SK-N-SH (cell line): ENCODE measurements at regions not wholly inside any gene's neighbourhood (a gene's known extent, or its start where the extent isn't known, plus 50 kb on each side); places are given as distances from the start of the nearest gene placed in this dataset.

ENCODE experiments used
- CTCF ChIA-PET: fragments of 300-600, 350-600 bp; formaldehyde crosslinking; extraction: SDS; loops from one replicate; lab custom pipeline; 2021; lab: Yijun Ruan, JAX
- POLR2A ChIA-PET: fragments of 350-600 bp; sonication (Branson Sonifier 250); formaldehyde crosslinking; extraction: SDS; loops from one replicate; lab custom pipeline; 2020; ENCODE audit warnings: antibody characterized with exemption, inconsistent platforms; lab: Yijun Ruan, JAX
- DNase-seq: peaks from one replicate; pipeline ENCODE4 v3.0.0; 2012
- H2AFZ ChIP-seq: fragments of 200-600 bp; sonication (generic); 2 replicates; pipeline ENCODE4 v1.8.1; 2016; ENCODE audit warnings: antibody characterized with exemption, mild to moderate bottlenecking, low read depth
- H3F3A ChIP-seq: fragments of 200-600 bp; sonication (generic); replicated peaks from 2 replicates; pipeline ENCODE3; 2016; ENCODE audit warnings: antibody characterized with exemption, mild to moderate bottlenecking; ENCODE audit not compliant: insufficient read depth
- H3K27ac ChIP-seq, 2 experiments: fragments of 200-500 bp in 1 of 2; fragments of 200-600 bp in 1 of 2; sonication (Bioruptor generic) in 1 of 2; sonication (generic), shearing (Covaris generic) in 1 of 2; 2 replicates each; pipeline versions ENCODE4 v1.5.1 to v1.6.1; 2014 to 2016; ENCODE audit warnings: low read depth in 2 of 2, inconsistent platforms in 1 of 2, low read length in 1 of 2, mild to moderate bottlenecking in 1 of 2, mixed read lengths in 1 of 2
- H3K27me3 ChIP-seq: fragments of 200-600 bp; sonication (generic), shearing (Covaris generic); 2 replicates; pipeline ENCODE4 v1.6.1; 2016; ENCODE audit warnings: mixed run types; ENCODE audit not compliant: insufficient read depth
- H3K36me3 ChIP-seq, 2 experiments: fragments of 200-500 bp in 1 of 2; fragments of 200-600 bp in 1 of 2; sonication (Bioruptor generic) in 1 of 2; sonication (generic) in 1 of 2; replicated peaks in 1 of 2; 2 replicates each; pipeline versions ENCODE3 to v1.5.1; 2014 to 2016; ENCODE audit warnings: low read length in 1 of 2, mild to moderate bottlenecking in 1 of 2; ENCODE audit not compliant: insufficient read depth in 2 of 2, control insufficient read depth in 1 of 2
- H3K4me1 ChIP-seq, 2 experiments: fragments of 200-500 bp in 1 of 2; fragments of 200-600 bp in 1 of 2; sonication (Bioruptor generic) in 1 of 2; sonication (generic), shearing (Covaris generic) in 1 of 2; 2 replicates each; pipeline versions ENCODE4 v1.5.1 to v1.6.1; 2014 to 2016; ENCODE audit warnings: low read depth in 1 of 2, low read length in 1 of 2, mixed run types in 1 of 2; ENCODE audit not compliant: insufficient read depth in 2 of 2, control insufficient read depth in 1 of 2
- H3K4me2 ChIP-seq: fragments of 200-600 bp; sonication (generic), shearing (Covaris generic); 2 replicates; pipeline ENCODE4 v1.6.1; 2017; ENCODE audit warnings: mixed run types
- H3K4me3 ChIP-seq, 2 experiments: fragments of 200-500 bp in 1 of 2; fragments of 200-600 bp in 1 of 2; sonication (Bioruptor generic) in 1 of 2; sonication (generic), shearing (Covaris generic) in 1 of 2; 2 replicates each; pipeline versions ENCODE4 v1.5.1 to v1.8.1; 2014 to 2016; ENCODE audit warnings: low read depth in 2 of 2, inconsistent platforms in 1 of 2, low read length in 1 of 2, mild to moderate bottlenecking in 1 of 2, mixed read lengths in 1 of 2, moderate library complexity in 1 of 2
- H3K79me2 ChIP-seq: fragments of 200-600 bp; sonication (generic); 2 replicates; pipeline ENCODE4 v1.8.1; 2017; ENCODE audit warnings: mild to moderate bottlenecking; ENCODE audit not compliant: insufficient read depth
- H3K9ac ChIP-seq: fragments of 200-600 bp; sonication (generic); 2 replicates; pipeline ENCODE4 v1.6.1; 2017; ENCODE audit warnings: mixed run types
- H3K9me2 ChIP-seq: fragments of 200-600 bp; sonication (generic); 2 replicates; pipeline ENCODE4 v1.6.1; 2017; ENCODE audit warnings: mixed run types
- H3K9me3 ChIP-seq: fragments of 200-600 bp; sonication (generic); 2 replicates; pipeline ENCODE4 v1.6.1; 2017; ENCODE audit warnings: mixed run types, mild to moderate bottlenecking, moderate library complexity
- H4K20me1 ChIP-seq: fragments of 200-600 bp; sonication (generic); 2 replicates; pipeline ENCODE4 v1.6.1; 2017; ENCODE audit warnings: mild to moderate bottlenecking, mixed run types; ENCODE audit not compliant: insufficient read depth
- ELF1 ChIP-seq: IDR thresholded peaks from 2 replicates; pipeline ENCODE4 v1.4.0; 2012
- EP300 ChIP-seq, 2 experiments: IDR thresholded peaks; 2 replicates each; pipeline versions ENCODE4 v1.4.0 to v1.6.1; 2012; ENCODE audit warnings: borderline replicate concordance in 1 of 2, low read depth in 1 of 2, low read length in 1 of 2
- FOSL2 ChIP-seq: IDR thresholded peaks from 2 replicates; pipeline ENCODE4 v1.4.0; 2012; ENCODE audit warnings: low read depth, mild to moderate bottlenecking, moderate library complexity, borderline replicate concordance
- FOXJ3 ChIP-seq: sonication (generic); formaldehyde crosslinking; IDR thresholded peaks from 2 replicates; pipeline ENCODE4 v1.5.1; 2020; ENCODE audit warnings: mild to moderate bottlenecking, missing genetic modification reagents
- GABPA ChIP-seq: IDR thresholded peaks from 2 replicates; pipeline ENCODE4 v1.4.0; 2012; ENCODE audit warnings: low read depth, mild to moderate bottlenecking
- GATA2 ChIP-seq: sonication (generic); formaldehyde crosslinking; IDR thresholded peaks from 2 replicates; pipeline ENCODE4 v1.5.0; 2020; ENCODE audit warnings: mild to moderate bottlenecking, missing genetic modification reagents
- JUND ChIP-seq: IDR thresholded peaks from 2 replicates; pipeline ENCODE4 v1.4.0; 2012
- MAX ChIP-seq: IDR thresholded peaks from 2 replicates; pipeline ENCODE4 v1.4.0; 2012; ENCODE audit warnings: low read depth
- NFIC ChIP-seq: IDR thresholded peaks from 2 replicates; pipeline ENCODE4 v1.4.0; 2012; ENCODE audit warnings: borderline replicate concordance
- NRF1 ChIP-seq: IDR thresholded peaks from 2 replicates; pipeline ENCODE4 v1.6.1; 2012; ENCODE audit warnings: low read depth, mild to moderate bottlenecking, low read length
- PBX3 ChIP-seq: IDR thresholded peaks from 2 replicates; pipeline ENCODE4; 2012
- POLR2AphosphoS5 ChIP-seq: IDR thresholded peaks from 2 replicates; pipeline ENCODE4 v1.6.1; 2012; ENCODE audit warnings: low read depth, low read length
- RAD21 ChIP-seq: IDR thresholded peaks from 2 replicates; pipeline ENCODE4 v1.6.1; 2012; ENCODE audit warnings: mild to moderate bottlenecking, low read length
- RCOR1 ChIP-seq: fragments of 150-350 bp; IDR thresholded peaks from 2 replicates; pipeline ENCODE4 v1.6.1; 2017; ENCODE audit warnings: antibody characterized with exemption, low read length
- REST ChIP-seq: IDR thresholded peaks from 2 replicates; pipeline ENCODE4 v1.6.1; 2012; ENCODE audit warnings: mild to moderate bottlenecking, low read depth, low read length, moderate library complexity
- RFX5 ChIP-seq: IDR thresholded peaks from 2 replicates; pipeline ENCODE4 v1.6.1; 2012; ENCODE audit warnings: mild to moderate bottlenecking, improper control_type of control experiment, low read length
- YY1 ChIP-seq: IDR thresholded peaks from 2 replicates; pipeline ENCODE4 v1.4.0; 2012; ENCODE audit warnings: low read depth, mild to moderate bottlenecking
- WGBS: methylation state at CpG from one replicate; pipeline ENCODE4 v1.1.6; 2017; ENCODE audit warnings: low lambda C conversion rate; 5-methylcytosine and 5-hydroxymethylcytosine counted together
- TF ChIP-seq, protein P1 (sequence below): IDR thresholded peaks from 2 replicates; pipeline ENCODE4 v1.4.0; 2012; ENCODE audit warnings: low read depth, borderline replicate concordance
- TF ChIP-seq, protein P2 (sequence below): fragments of 200-600 bp; sonication (generic); IDR thresholded peaks from 2 replicates; pipeline ENCODE4 v1.6.1; 2017; ENCODE audit warnings: antibody characterized with exemption, mild to moderate bottlenecking, moderate library complexity

DNA sequence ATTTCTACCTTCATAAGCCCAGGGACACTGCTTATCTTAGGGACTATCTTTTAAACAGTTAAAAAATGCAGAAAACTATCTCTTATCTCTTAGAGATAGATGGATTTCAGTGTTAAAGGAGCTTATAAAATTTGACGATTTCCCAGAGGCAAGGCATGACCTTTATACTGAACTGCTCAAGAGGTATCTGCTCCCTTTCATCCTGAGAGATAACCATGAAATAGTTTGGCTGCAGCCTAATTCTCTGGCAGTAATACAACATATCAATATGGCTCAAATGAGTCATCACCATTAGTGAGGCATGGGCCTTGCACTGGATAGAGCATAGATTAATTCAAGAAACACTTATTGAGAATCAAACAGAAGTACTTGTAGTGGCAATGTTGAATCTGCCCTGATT, 348.2 kb upstream of the GRIA3 start:
- H3K4me2 ChIP-seq: no peak overlapping the region
- 0% methylated on average over 1 of the region's 1 CpG for WGBS
- TF ChIP-seq EP300 (IDR thresholded peaks at IDR 0.05; ENCODE audit: borderline replicate concordance in 1 of 2, low read depth in 1 of 2, low read length in 1 of 2) (peak in 1 of 2 experiments; percentile 25; a peak in 1 of 4 replicates), RCOR1 (no peak), MAX (no peak)
- no peaks in the 10 kb centered on the region; a peak in 1 of 4 replicates for H3K4me1 ChIP-seq
- H3K36me3 ChIP-seq: no peaks in the 10 kb centered on the region
- H3K9me2 ChIP-seq: no peaks in the 10 kb centered on the region
- CTCF ChIA-PET: no interaction called here
- no peaks in the 10 kb centered on the region for H3K79me2 ChIP-seq
- H3K4me3 ChIP-seq: no peak overlapping the region
- H3K9ac ChIP-seq: no peak overlapping the region
- no peaks in the 10 kb centered on the region for H4K20me1 ChIP-seq
- H3F3A ChIP-seq: no peaks in the 10 kb centered on the region
- H3K9me3 ChIP-seq: no peaks in the 10 kb centered on the region
- no peaks in the 10 kb centered on the region for H3K27me3 ChIP-seq
- no peak overlapping the region for H2AFZ ChIP-seq
- no peak overlapping the region for H3K27ac ChIP-seq
- POLR2A ChIA-PET: no interaction called here
- DNase-seq: no peak

DNA sequence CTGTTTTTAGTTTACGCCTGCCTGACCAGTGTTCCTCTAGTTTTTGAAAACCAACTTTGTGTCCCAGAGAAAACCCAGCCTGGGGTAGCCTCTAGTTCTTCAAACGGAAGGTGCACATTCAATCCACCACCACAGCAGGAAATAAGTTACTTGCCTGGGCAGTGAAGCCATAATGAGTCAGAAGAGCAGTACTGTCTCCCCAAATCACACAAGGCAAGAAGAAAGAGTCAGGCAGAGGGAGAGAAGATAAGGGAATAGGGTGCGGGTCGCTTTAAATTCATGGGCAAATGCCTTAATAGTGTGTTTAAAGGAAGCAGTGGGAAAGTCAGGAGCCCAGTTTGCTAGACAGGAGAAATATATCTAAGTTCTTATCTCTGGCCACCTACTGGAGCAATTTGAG, 333.8 kb upstream of the GRIA3 start:
- WGBS: 27% methylated on average over 4 of the region's 4 CpGs
- H3K4me2 ChIP-seq: no peak overlapping the region
- ChIA-PET POLR2A (no interaction called here), CTCF (no interaction called here)
- DNase-seq: no peak
- no peak overlapping the region for H3K9ac ChIP-seq
- TF ChIP-seq ELF1 (no peak), PBX3 (no peak), FOSL2 (no peak), NRF1 (no peak), JUND (no peak), FOXJ3 (CRISPR knock-in tag) (no peak), GATA2 (CRISPR knock-in tag) (no peak), REST (no peak), GABPA (no peak), RFX5 (no peak), MAX (no peak), YY1 (no peak), NFIC (no peak), RAD21 (no peak), POLR2AphosphoS5 (no peak)
- TF ChIP-seq, protein P1, sequence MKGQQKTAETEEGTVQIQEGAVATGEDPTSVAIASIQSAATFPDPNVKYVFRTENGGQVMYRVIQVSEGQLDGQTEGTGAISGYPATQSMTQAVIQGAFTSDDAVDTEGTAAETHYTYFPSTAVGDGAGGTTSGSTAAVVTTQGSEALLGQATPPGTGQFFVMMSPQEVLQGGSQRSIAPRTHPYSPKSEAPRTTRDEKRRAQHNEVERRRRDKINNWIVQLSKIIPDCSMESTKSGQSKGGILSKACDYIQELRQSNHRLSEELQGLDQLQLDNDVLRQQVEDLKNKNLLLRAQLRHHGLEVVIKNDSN: no peak
- TF ChIP-seq, protein P2, sequence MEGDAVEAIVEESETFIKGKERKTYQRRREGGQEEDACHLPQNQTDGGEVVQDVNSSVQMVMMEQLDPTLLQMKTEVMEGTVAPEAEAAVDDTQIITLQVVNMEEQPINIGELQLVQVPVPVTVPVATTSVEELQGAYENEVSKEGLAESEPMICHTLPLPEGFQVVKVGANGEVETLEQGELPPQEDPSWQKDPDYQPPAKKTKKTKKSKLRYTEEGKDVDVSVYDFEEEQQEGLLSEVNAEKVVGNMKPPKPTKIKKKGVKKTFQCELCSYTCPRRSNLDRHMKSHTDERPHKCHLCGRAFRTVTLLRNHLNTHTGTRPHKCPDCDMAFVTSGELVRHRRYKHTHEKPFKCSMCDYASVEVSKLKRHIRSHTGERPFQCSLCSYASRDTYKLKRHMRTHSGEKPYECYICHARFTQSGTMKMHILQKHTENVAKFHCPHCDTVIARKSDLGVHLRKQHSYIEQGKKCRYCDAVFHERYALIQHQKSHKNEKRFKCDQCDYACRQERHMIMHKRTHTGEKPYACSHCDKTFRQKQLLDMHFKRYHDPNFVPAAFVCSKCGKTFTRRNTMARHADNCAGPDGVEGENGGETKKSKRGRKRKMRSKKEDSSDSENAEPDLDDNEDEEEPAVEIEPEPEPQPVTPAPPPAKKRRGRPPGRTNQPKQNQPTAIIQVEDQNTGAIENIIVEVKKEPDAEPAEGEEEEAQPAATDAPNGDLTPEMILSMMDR: no peak
- H3K36me3 ChIP-seq: no peaks in the 10 kb centered on the region
- no peaks in the 10 kb centered on the region for H3F3A ChIP-seq
- H3K4me1 ChIP-seq: no peaks in the 10 kb centered on the region
- H3K9me3 ChIP-seq: no peaks in the 10 kb centered on the region
- H4K20me1 ChIP-seq: no peaks in the 10 kb centered on the region
- H3K27ac ChIP-seq: no peak overlapping the region
- H3K4me3 ChIP-seq: no peak overlapping the region
- H3K27me3 ChIP-seq: no peaks in the 10 kb centered on the region
- no peak overlapping the region for H2AFZ ChIP-seq
- H3K79me2 ChIP-seq: no peaks in the 10 kb centered on the region
- H3K9me2 ChIP-seq: no peaks in the 10 kb centered on the region
